ENCODE measurements at regions not wholly inside any gene's neighbourhood (a gene's known extent, or its start where the extent isn't known, plus 50 kb on each side); places are given as distances from the start of the nearest gene placed in this dataset.

DNA sequence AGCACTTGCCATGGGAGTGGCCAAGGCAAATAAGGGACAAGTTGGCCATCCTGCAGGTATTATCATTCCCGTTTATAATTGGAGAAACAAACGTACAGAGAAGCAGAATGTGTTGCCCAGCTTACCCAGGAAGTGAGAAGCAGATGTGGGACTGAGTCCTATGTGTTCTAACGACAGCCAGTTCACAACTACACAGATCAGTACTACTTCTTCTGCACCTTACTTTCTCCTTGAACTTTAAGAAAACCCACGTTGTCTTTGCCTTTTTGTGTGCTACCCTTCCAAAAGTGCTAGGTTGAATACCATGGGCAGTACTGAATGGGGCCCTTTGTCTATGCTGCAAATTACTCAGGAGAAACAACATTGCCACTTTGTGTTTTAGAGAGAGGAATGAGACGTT is 62.8 kb upstream of the BLID start:
- H3K4me3 ChIP-seq (ENCODE audit: low read depth, low read length): no peak overlapping the region
- no peak for DNase-seq (ENCODE audit: low read depth)
- TF ChIP-seq, protein P1, sequence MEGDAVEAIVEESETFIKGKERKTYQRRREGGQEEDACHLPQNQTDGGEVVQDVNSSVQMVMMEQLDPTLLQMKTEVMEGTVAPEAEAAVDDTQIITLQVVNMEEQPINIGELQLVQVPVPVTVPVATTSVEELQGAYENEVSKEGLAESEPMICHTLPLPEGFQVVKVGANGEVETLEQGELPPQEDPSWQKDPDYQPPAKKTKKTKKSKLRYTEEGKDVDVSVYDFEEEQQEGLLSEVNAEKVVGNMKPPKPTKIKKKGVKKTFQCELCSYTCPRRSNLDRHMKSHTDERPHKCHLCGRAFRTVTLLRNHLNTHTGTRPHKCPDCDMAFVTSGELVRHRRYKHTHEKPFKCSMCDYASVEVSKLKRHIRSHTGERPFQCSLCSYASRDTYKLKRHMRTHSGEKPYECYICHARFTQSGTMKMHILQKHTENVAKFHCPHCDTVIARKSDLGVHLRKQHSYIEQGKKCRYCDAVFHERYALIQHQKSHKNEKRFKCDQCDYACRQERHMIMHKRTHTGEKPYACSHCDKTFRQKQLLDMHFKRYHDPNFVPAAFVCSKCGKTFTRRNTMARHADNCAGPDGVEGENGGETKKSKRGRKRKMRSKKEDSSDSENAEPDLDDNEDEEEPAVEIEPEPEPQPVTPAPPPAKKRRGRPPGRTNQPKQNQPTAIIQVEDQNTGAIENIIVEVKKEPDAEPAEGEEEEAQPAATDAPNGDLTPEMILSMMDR (IDR thresholded peaks at IDR 0.05; ENCODE audit: low read depth, low read length): no peak
- TF ChIP-seq MYC (IDR thresholded peaks at IDR 0.05; ENCODE audit: low read depth, low read length): no peak
- TF ChIP-seq, protein P2, sequence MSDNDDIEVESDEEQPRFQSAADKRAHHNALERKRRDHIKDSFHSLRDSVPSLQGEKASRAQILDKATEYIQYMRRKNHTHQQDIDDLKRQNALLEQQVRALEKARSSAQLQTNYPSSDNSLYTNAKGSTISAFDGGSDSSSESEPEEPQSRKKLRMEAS (IDR thresholded peaks at IDR 0.05; ENCODE audit: low read depth, low read length): no peak
- TF ChIP-seq POLR2A (IDR thresholded peaks at IDR 0.05; ENCODE audit: extremely low read depth, insufficient read length): no peak

DNA sequence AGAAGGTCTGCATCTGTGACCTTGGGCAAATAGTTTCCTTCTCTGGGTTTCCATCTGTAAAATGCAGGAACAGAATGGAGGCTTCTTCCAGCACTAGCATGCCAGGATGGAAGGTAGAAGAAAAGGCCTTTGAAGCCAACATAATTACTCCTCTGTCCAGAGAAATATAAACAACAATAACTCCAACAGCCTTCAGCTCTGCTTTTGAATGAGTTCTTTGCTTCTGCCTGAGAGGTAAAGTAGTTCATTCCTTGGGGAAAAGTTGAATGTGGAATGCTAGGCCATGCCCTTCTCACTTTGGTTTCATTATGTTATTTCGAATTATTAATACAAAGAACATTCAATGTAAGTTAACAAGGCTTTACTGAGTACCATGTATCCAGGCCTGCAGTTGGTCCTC is 61.2 kb upstream of the BLID start:
- TF ChIP-seq, protein P1 (IDR thresholded peaks at IDR 0.05; ENCODE audit: low read depth, low read length): no peak
- TF ChIP-seq, protein P2 (IDR thresholded peaks at IDR 0.05; ENCODE audit: low read depth, low read length): no peak
- TF ChIP-seq POLR2A (IDR thresholded peaks at IDR 0.05; ENCODE audit: extremely low read depth, insufficient read length): no peak
- no peak for TF ChIP-seq MYC (IDR thresholded peaks at IDR 0.05; ENCODE audit: low read depth, low read length)
- H3K4me3 ChIP-seq (ENCODE audit: low read depth, low read length): no peak overlapping the region
- no peak for DNase-seq (ENCODE audit: low read depth)

DNA sequence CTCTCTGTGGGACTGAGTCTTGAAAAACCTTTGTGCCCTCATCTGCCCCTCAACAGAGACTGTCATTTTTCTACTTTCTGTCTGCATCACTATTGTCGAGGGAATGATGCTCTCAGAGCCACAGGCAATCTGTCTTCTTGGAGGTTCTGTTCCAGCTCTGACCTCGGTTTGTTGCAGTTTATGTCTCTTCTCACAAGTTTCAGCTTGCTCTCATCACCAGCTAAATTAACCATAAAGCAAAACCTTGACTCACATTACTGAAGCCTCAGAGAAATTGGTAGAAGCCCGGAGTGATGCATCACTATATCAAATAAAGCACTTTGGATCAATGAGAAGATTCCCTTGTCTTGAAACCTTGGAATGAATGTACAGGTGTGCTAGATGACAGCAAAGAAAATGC is 60.6 kb upstream of the BLID start:
- no peak for TF ChIP-seq MYC (IDR thresholded peaks at IDR 0.05; ENCODE audit: low read depth, low read length)
- TF ChIP-seq, protein P1 (IDR thresholded peaks at IDR 0.05; ENCODE audit: low read depth, low read length): no peak
- TF ChIP-seq, protein P2 (IDR thresholded peaks at IDR 0.05; ENCODE audit: low read depth, low read length): no peak
- TF ChIP-seq POLR2A (IDR thresholded peaks at IDR 0.05; ENCODE audit: extremely low read depth, insufficient read length): no peak
- no peak for DNase-seq (ENCODE audit: low read depth)
- no peak overlapping the region for H3K4me3 ChIP-seq (ENCODE audit: low read depth, low read length)

DNA sequence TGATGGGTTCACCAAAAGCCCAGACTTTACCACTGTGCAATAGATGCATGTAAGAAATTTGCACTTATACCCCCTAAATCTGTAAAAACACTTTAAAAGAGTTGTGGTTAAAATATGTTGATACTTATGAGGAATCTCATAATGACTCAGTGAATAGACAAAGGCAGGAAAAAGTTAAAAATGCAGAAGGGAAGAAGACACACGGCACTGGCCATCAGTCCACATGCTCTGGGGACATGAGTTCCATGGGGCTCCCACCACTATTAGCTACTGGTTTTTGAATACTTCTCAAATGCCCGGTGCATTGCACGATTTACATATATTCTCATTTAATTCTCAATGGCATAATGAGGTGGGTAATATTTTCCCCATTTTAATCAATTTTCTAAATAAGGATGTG is 59.3 kb upstream of the BLID start:
- no peak for TF ChIP-seq MYC (IDR thresholded peaks at IDR 0.05; ENCODE audit: low read depth, low read length)
- TF ChIP-seq POLR2A (IDR thresholded peaks at IDR 0.05; ENCODE audit: extremely low read depth, insufficient read length): no peak
- TF ChIP-seq, protein P2 (IDR thresholded peaks at IDR 0.05; ENCODE audit: low read depth, low read length): no peak
- TF ChIP-seq, protein P1 (IDR thresholded peaks at IDR 0.05; ENCODE audit: low read depth, low read length): no peak
- no peak overlapping the region for H3K4me3 ChIP-seq (ENCODE audit: low read depth, low read length)
- DNase-seq (ENCODE audit: low read depth): no peak

DNA sequence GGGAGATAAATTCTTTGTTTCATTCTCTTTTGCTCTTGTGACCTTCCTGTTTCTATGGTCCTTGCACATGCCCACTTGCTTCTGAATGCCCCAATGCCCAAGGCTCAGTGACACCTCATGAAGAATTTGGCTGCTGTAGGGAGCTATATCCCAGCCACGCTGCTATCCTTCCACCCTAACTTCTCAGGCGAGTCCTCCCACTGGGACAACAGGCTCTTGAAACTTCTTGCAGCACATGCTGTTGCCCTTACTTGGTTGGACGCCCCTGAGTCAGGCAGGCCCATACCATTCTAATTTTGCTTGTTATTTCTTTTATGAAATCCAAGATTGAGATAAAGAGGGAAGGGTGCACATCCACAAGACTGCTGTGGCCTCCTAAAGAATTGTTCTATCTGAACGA is 57.6 kb upstream of the BLID start:
- no peak overlapping the region for H3K4me3 ChIP-seq (ENCODE audit: low read depth, low read length)
- no peak for TF ChIP-seq MYC (IDR thresholded peaks at IDR 0.05; ENCODE audit: low read depth, low read length)
- TF ChIP-seq, protein P2 (IDR thresholded peaks at IDR 0.05; ENCODE audit: low read depth, low read length): no peak
- TF ChIP-seq, protein P1 (IDR thresholded peaks at IDR 0.05; ENCODE audit: low read depth, low read length): no peak
- TF ChIP-seq POLR2A (IDR thresholded peaks at IDR 0.05; ENCODE audit: extremely low read depth, insufficient read length): no peak
- no peak for DNase-seq (ENCODE audit: low read depth)

DNA sequence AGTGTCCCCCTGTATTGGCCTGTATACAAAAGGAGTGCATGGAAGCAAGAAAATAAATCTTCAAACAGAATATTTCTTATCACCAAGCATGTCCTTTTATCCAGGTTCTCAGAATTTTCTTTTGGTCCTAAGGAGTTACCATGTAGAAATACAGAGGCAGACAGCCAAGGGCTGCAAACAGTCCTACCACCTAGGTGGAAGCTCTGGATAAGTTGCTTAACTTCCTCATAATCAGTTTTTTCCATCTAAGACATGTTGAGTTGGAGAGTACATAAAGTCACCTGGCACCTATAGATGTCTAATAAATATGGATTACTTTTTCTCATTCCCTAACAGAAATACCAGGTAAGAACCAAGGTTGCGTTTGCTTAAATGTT is 57.0 kb upstream of the BLID start:
- no peak for TF ChIP-seq POLR2A (IDR thresholded peaks at IDR 0.05; ENCODE audit: extremely low read depth, insufficient read length)
- no peak for TF ChIP-seq MYC (IDR thresholded peaks at IDR 0.05; ENCODE audit: low read depth, low read length)
- TF ChIP-seq, protein P2 (IDR thresholded peaks at IDR 0.05; ENCODE audit: low read depth, low read length): no peak
- TF ChIP-seq, protein P1 (IDR thresholded peaks at IDR 0.05; ENCODE audit: low read depth, low read length): no peak
- DNase-seq (ENCODE audit: low read depth): no peak
- H3K4me3 ChIP-seq (ENCODE audit: low read depth, low read length): no peak overlapping the region
